Spleen (tissue), 11 donors: ENCODE measurements at regions not wholly inside any gene's neighbourhood (a gene's known extent, or its start where the extent isn't known, plus 50 kb on each side); places are given as distances from the start of the nearest gene placed in this dataset.

Experiments used
- DNase-seq: peaks from one replicate; pipeline ENCODE4 v3.0.0-alpha.2; 2020
- H3K27ac ChIP-seq, 8 donors: fragments of 200-600 bp; sonication (generic) in 7 of 8; 1 replicate in 4 of 8; 2 replicates in 4 of 8; pipeline versions ENCODE4 v1.5.0 to v1.8.0; 2016 to 2021; ENCODE audit warnings: inconsistent platforms in 4 of 8, mild to moderate bottlenecking in 4 of 8, moderate library complexity in 1 of 8
- H3K27me3 ChIP-seq, 7 donors: fragments of 200-600 bp; sonication (generic) in 6 of 7; replicated peaks in 1 of 7; 1 replicate in 4 of 7; 2 replicates in 3 of 7; pipeline versions ENCODE4 v1.5.0 to v1.8.0; 2016 to 2021; ENCODE audit warnings: inconsistent platforms in 3 of 7, mild to moderate bottlenecking in 1 of 7
- H3K36me3 ChIP-seq, 6 donors: fragments of 200-600 bp; sonication (generic) in 5 of 6; 1 replicate in 4 of 6; 2 replicates in 2 of 6; pipeline versions ENCODE4 v1.5.0 to v1.8.0; 2016 to 2021; ENCODE audit warnings: inconsistent platforms in 2 of 6
- H3K4me1 ChIP-seq, 6 donors: fragments of 200-600 bp; sonication (generic) in 5 of 6; 1 replicate in 3 of 6; 2 replicates in 3 of 6; pipeline versions ENCODE4 v1.5.0 to v1.8.0; 2016 to 2021; ENCODE audit warnings: inconsistent platforms in 3 of 6
- H3K4me3 ChIP-seq, 8 donors: fragments of 200-600 bp; sonication (generic) in 7 of 8; 1 replicate in 4 of 8; 2 replicates in 4 of 8; pipeline versions ENCODE4 v1.5.0 to v1.8.0; 2016 to 2021; ENCODE audit warnings: inconsistent platforms in 4 of 8, mild to moderate bottlenecking in 4 of 8, moderate library complexity in 2 of 8
- H3K9me3 ChIP-seq, 8 donors: fragments of 200-600 bp; sonication (generic) in 7 of 8; 1 replicate in 4 of 8; 2 replicates in 4 of 8; pipeline versions ENCODE4 v1.5.0 to v1.8.0; 2016 to 2021; ENCODE audit warnings: inconsistent platforms in 4 of 8
- CTCF ChIP-seq, 11 experiments: fragments of 200-600 bp in 7 of 11; fragments of 450-650 bp in 4 of 11; sonication (generic) in 4 of 11; IDR thresholded peaks in 8 of 11; conservative IDR thresholded peaks in 3 of 11; 1 replicate in 7 of 11; 2 replicates in 4 of 11; pipeline versions ENCODE4 v1.4.0 to v1.8.0; 2016 to 2021; ENCODE audit warnings: antibody characterized with exemption in 11 of 11, inconsistent platforms in 4 of 11, mild to moderate bottlenecking in 1 of 11
- POLR2A ChIP-seq, 3 donors: fragments of 450-650 bp; IDR thresholded peaks; one replicate each; pipeline ENCODE4 v1.5.1; 2017; ENCODE audit warnings: antibody characterized with exemption in 3 of 3, mild to moderate bottlenecking in 1 of 3
- POLR2AphosphoS5 ChIP-seq, 3 donors: sonication (generic); formaldehyde crosslinking; IDR thresholded peaks; one replicate each; pipeline ENCODE4 v1.5.1; 2017; ENCODE audit warnings: antibody characterized with exemption in 3 of 3
- WGBS, 5 donors: extraction: QIAGEN DNeasy Blood & Tissue Kit in 3 of 5; methylation state at CpG; one replicate each; pipeline versions ENCODE4 v1.1.5 to v1.1.7; 2013 to 2018; 5-methylcytosine and 5-hydroxymethylcytosine counted together
- intact Hi-C: fragments of 100-400 bp; cut with DNase I; formaldehyde crosslinking; loops from one replicate; pipeline ENCODE4 v1.15.0; 2023; ENCODE audit warnings: low total_unique reads
- donor health status: healthy with polysubstance abuse.
- donor health status: DM: no; HTN: no; CAD: no; lungs with moderate emphysema.
- donor health status: DM: no; HTN: no; CAD: no.
- donor health status: Bipolar disorder and iron deficiency.
- donor health status: healthy.
- donor health status: DM: no; HTN: no; CAD: no.
- donor health status: DM: yes; HTN: yes; CAD: no.

- peaks cover 0 to 10% (median 0%) of the 10 kb centered on the region in 8 donors for H3K9me3 ChIP-seq
- no peak overlapping the region for H3K27ac ChIP-seq
- intact Hi-C loops: no loop called here
- TF ChIP-seq POLR2AphosphoS5 (IDR thresholded peaks at IDR 0.05) (no peak), POLR2A (IDR thresholded peaks at IDR 0.05) (no peak), CTCF (IDR thresholded peaks at IDR 0.05 in 8 of 11, conservative IDR thresholded peaks at IDR 0.05 in 3 of 11) (no peak)
- 69 to 83% (median 74%) methylated on average over 2 of the region's 2 CpGs for WGBS, 5 donors
- H3K36me3 ChIP-seq: no peaks in the 10 kb centered on the region
- no peak for DNase-seq
- no peak overlapping the region for H3K4me3 ChIP-seq
- H3K27me3 ChIP-seq: no peaks in the 10 kb centered on the region
- no peaks in the 10 kb centered on the region for H3K4me1 ChIP-seq
Observed at GRCh38 chr14:83314764-83315163, 1781.1 kb upstream of the SEL1L start.

- no peak for DNase-seq
- Histone ChIP-seq H3K9me3 (peaks cover 0 to 4% (median 0%) of the 10 kb centered on the region in 8 donors), H3K4me1 (no peaks in the 10 kb centered on the region), H3K36me3 (no peaks in the 10 kb centered on the region), H3K27me3 (no peaks in the 10 kb centered on the region), H3K27ac (no peak overlapping the region), H3K4me3 (no peak overlapping the region)
- WGBS, 5 donors: 80 to 100% (median 89%) methylated on average over 1 of the region's 1 CpG
- intact Hi-C loops: no loop called here
- TF ChIP-seq POLR2A (IDR thresholded peaks at IDR 0.05): no peak
- no peak for TF ChIP-seq POLR2AphosphoS5 (IDR thresholded peaks at IDR 0.05)
- no peak for TF ChIP-seq CTCF (IDR thresholded peaks at IDR 0.05 in 8 of 11, conservative IDR thresholded peaks at IDR 0.05 in 3 of 11)
Observed at GRCh38 chr14:83316356-83316755, 1782.7 kb upstream of the SEL1L start.

GRCh38 chr14:83320837-83321236 is 1787.2 kb upstream of the SEL1L start:
- no peak overlapping the region for H3K4me3 ChIP-seq
- no peaks in the 10 kb centered on the region for H3K4me1 ChIP-seq
- H3K9me3 ChIP-seq: peaks cover 0 to 7% (median 0%) of the 10 kb centered on the region in 8 donors
- intact Hi-C loops: no loop called here
- DNase-seq: no peak
- H3K27ac ChIP-seq: no peak overlapping the region
- H3K27me3 ChIP-seq: no peaks in the 10 kb centered on the region
- 67 to 91% (median 88%) methylated on average over 2 of the region's 2 CpGs for WGBS, 5 donors
- no peaks in the 10 kb centered on the region for H3K36me3 ChIP-seq
- TF ChIP-seq POLR2AphosphoS5 (IDR thresholded peaks at IDR 0.05) (no peak), POLR2A (IDR thresholded peaks at IDR 0.05) (no peak), CTCF (IDR thresholded peaks at IDR 0.05 in 8 of 11, conservative IDR thresholded peaks at IDR 0.05 in 3 of 11) (no peak)

GRCh38 chr14:83331513-83331912 is 1797.9 kb upstream of the SEL1L start:
- TF ChIP-seq POLR2AphosphoS5 (IDR thresholded peaks at IDR 0.05) (no peak), POLR2A (IDR thresholded peaks at IDR 0.05) (no peak), CTCF (IDR thresholded peaks at IDR 0.05 in 8 of 11, conservative IDR thresholded peaks at IDR 0.05 in 3 of 11) (no peak)
- peaks cover 0 to 3% (median 0%) of the 10 kb centered on the region in 8 donors for H3K9me3 ChIP-seq
- 92 to 99% (median 94%) methylated on average over 2 of the region's 2 CpGs for WGBS, 5 donors
- H3K27me3 ChIP-seq: no peaks in the 10 kb centered on the region
- DNase-seq: no peak
- no peak overlapping the region for H3K4me3 ChIP-seq
- no peaks in the 10 kb centered on the region for H3K4me1 ChIP-seq
- intact Hi-C loops: no loop called here
- no peaks in the 10 kb centered on the region for H3K36me3 ChIP-seq
- H3K27ac ChIP-seq: no peak overlapping the region
